Heart left ventricle (tissue), 13 donors: ENCODE measurements at regions not wholly inside any gene's neighbourhood (a gene's known extent, or its start where the extent isn't known, plus 50 kb on each side); places are given as distances from the start of the nearest gene placed in this dataset.

Experiments used
- CTCF ChIP-seq, 12 donors: fragments of 200-600 bp; sonication (generic) in 4 of 12; IDR thresholded peaks; one replicate each; pipeline versions ENCODE4 v1.5.0 to v1.8.0; 2018 to 2022; ENCODE audit warnings: antibody characterized with exemption in 12 of 12, mild to moderate bottlenecking in 5 of 12
- POLR2A ChIP-seq, 2 donors: fragments of 450-650 bp; IDR thresholded peaks; one replicate each; pipeline ENCODE4 v1.6.1; 2017; ENCODE audit warnings: antibody characterized with exemption in 2 of 2, mild to moderate bottlenecking in 2 of 2, moderate library complexity in 2 of 2
- donor health status: ischemic (EF 13 %, LVEDD 7.1; RV severe dilation, severe dysfunction).
- donor health status: DM: no; HTN: yes; CAD: no.
- donor health status: DM: no; HTN: no; CAD: no.
- donor health status: ischemic (EF 25% LVEDD 6.9; RV normal size, moderate dysfunction).
- donor health status: ischemic (EF 25% LVEDD 5.7; RV mildly dilated, moderate dysfunction).
- donor health status: ischemic (EF 35%, LVEDD 5.7; RV mildly dilated, moderate dysfunction).
- donor health status: nonischemic (EF 11% LVEDD 7.7; RV severe dilation, severe dysfunction).
- donor health status: DM: yes; HTN: yes; CAD: no.
- donor health status: PGD.
- donor health status: ischemic (EF 29% LVEDD 5.4; RV normal size, mild dysfunction).
- donor health status: nonischemic (EF 23%, LVEDD 6.1; RV moderate dilation, normal function).

GRCh38 chr5:144102979-144103378 is 67.5 kb downstream of the YIPF5 start:
- no peak for TF ChIP-seq CTCF (IDR thresholded peaks at IDR 0.05)
- no peak for TF ChIP-seq POLR2A (IDR thresholded peaks at IDR 0.05)
